ENCODE measurements at regions not wholly inside any gene's neighbourhood (a gene's known extent, or its start where the extent isn't known, plus 50 kb on each side); places are given as distances from the start of the nearest gene placed in this dataset.
A peak's percentile ranks its signal among the peaks of the same experiment; 100 is the strongest.

GRCh38 chr18:2402084-2402483 lies 169.2 kb downstream of the METTL4 start:
- H3K9me3 ChIP-seq (ENCODE audit: control insufficient read depth in 4 of 4, low read length in 3 of 4) = no peaks in the 10 kb centered on the region
- TF ChIP-seq NR2F2 (IDR thresholded peaks at IDR 0.05) = no peak
- TF ChIP-seq YY1 (IDR thresholded peaks at IDR 0.05) = no peak
- no peak for TF ChIP-seq FOXA2 (IDR thresholded peaks at IDR 0.05)
- TF ChIP-seq RXRA (IDR thresholded peaks at IDR 0.05) = no peak
- no peaks in the 10 kb centered on the region for H3K36me3 ChIP-seq (ENCODE audit: control insufficient read depth in 4 of 4, insufficient read depth in 3 of 4, low read depth in 1 of 4, low read length in 3 of 4)
- no peaks in the 10 kb centered on the region for H3K27me3 ChIP-seq (ENCODE audit: control insufficient read depth in 4 of 4, insufficient read depth in 4 of 4, low read length in 3 of 4)
- WGBS = 87% methylated on average over 1 of the region's 1 CpG
- peaks cover 0 to 5% (median 3%) of the 10 kb centered on the region in 4 donors for H3K4me1 ChIP-seq (ENCODE audit: control insufficient read depth in 4 of 4, insufficient read depth in 4 of 4, low read length in 3 of 4)
- no peak overlapping the region for H3K27ac ChIP-seq (ENCODE audit: low read depth in 1 of 2, low read length in 2 of 2)
- no peak overlapping the region for H3K9ac ChIP-seq (ENCODE audit: low read depth in 1 of 2, low read length in 2 of 2)
- DNase-seq (ENCODE audit: low spot score) = no peak
- no peak overlapping the region for H3K4me3 ChIP-seq (ENCODE audit: low read depth in 1 of 3, low read length in 3 of 3)

DNA sequence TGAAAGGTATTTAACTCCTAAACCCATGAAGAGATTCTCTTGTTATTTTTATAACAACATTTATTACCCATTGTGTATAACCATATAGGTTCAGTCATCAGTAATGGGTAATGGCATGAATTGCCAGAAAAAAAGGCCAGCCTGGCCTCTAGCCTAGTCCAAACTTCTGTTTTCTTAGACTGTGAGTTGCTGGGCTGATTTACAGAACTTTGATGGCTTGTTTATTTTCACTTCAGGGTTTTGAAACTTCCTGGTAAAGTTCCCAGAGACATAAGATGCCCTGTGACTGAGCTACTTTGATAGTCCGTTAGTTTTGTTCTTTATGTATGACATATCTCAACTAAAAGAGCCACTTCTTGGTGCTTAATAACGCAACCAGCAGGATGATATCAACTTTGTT lies 164.8 kb downstream of the METTL4 start:
- Histone ChIP-seq H3K27me3 (ENCODE audit: control insufficient read depth in 4 of 4, insufficient read depth in 4 of 4, low read length in 3 of 4) (no peaks in the 10 kb centered on the region), H3K36me3 (ENCODE audit: control insufficient read depth in 4 of 4, insufficient read depth in 3 of 4, low read depth in 1 of 4, low read length in 3 of 4) (no peaks in the 10 kb centered on the region), H3K9me3 (ENCODE audit: control insufficient read depth in 4 of 4, low read length in 3 of 4) (no peaks in the 10 kb centered on the region), H3K4me1 (ENCODE audit: control insufficient read depth in 4 of 4, insufficient read depth in 4 of 4, low read length in 3 of 4) (peaks cover 0 to 5% (median 3%) of the 10 kb centered on the region in 4 donors), H3K9ac (ENCODE audit: low read depth in 1 of 2, low read length in 2 of 2) (no peak overlapping the region), H3K4me3 (ENCODE audit: low read depth in 1 of 3, low read length in 3 of 3) (no peak overlapping the region), H3K27ac (ENCODE audit: low read depth in 1 of 2, low read length in 2 of 2) (no peak overlapping the region)
- no peak for DNase-seq (ENCODE audit: low spot score)
- 44% methylated on average over 2 of the region's 2 CpGs for WGBS
- TF ChIP-seq TAF1 (conservative IDR thresholded peaks at IDR 0.05) (no peak), SP1 (IDR thresholded peaks at IDR 0.05) (no peak), FOXA1 (IDR thresholded peaks at IDR 0.05) (peak; percentile 20), HNF4A (conservative IDR thresholded peaks at IDR 0.05) (peak; percentile 12 to 70), REST (IDR thresholded peaks at IDR 0.05) (no peak), FOXA2 (IDR thresholded peaks at IDR 0.05) (peak; percentile 44), GABPA (IDR thresholded peaks at IDR 0.05 in 1 of 2, conservative IDR thresholded peaks at IDR 0.05 in 1 of 2) (peak in 1 of 2 donors; percentile 20), NR2F2 (IDR thresholded peaks at IDR 0.05) (no peak), JUND (IDR thresholded peaks at IDR 0.05) (peak in 1 of 2 donors; percentile 39), HNF4G (IDR thresholded peaks at IDR 0.05) (no peak), EGR1 (IDR thresholded peaks at IDR 0.05; ENCODE audit: low read depth in 2 of 2) (no peak), RAD21 (IDR thresholded peaks at IDR 0.05) (peak in 1 of 2 donors; percentile 33), RXRA (IDR thresholded peaks at IDR 0.05) (peak in 1 of 2 donors; percentile 58), YY1 (IDR thresholded peaks at IDR 0.05) (peak; percentile 27)
- TF ChIP-seq, protein P1, sequence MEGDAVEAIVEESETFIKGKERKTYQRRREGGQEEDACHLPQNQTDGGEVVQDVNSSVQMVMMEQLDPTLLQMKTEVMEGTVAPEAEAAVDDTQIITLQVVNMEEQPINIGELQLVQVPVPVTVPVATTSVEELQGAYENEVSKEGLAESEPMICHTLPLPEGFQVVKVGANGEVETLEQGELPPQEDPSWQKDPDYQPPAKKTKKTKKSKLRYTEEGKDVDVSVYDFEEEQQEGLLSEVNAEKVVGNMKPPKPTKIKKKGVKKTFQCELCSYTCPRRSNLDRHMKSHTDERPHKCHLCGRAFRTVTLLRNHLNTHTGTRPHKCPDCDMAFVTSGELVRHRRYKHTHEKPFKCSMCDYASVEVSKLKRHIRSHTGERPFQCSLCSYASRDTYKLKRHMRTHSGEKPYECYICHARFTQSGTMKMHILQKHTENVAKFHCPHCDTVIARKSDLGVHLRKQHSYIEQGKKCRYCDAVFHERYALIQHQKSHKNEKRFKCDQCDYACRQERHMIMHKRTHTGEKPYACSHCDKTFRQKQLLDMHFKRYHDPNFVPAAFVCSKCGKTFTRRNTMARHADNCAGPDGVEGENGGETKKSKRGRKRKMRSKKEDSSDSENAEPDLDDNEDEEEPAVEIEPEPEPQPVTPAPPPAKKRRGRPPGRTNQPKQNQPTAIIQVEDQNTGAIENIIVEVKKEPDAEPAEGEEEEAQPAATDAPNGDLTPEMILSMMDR (IDR thresholded peaks at IDR 0.05; ENCODE audit: low read depth, low read length, missing input control) = no peak
- TF ChIP-seq, protein P2, sequence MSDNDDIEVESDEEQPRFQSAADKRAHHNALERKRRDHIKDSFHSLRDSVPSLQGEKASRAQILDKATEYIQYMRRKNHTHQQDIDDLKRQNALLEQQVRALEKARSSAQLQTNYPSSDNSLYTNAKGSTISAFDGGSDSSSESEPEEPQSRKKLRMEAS (IDR thresholded peaks at IDR 0.05) = no peak
- TF ChIP-seq, protein P3, sequence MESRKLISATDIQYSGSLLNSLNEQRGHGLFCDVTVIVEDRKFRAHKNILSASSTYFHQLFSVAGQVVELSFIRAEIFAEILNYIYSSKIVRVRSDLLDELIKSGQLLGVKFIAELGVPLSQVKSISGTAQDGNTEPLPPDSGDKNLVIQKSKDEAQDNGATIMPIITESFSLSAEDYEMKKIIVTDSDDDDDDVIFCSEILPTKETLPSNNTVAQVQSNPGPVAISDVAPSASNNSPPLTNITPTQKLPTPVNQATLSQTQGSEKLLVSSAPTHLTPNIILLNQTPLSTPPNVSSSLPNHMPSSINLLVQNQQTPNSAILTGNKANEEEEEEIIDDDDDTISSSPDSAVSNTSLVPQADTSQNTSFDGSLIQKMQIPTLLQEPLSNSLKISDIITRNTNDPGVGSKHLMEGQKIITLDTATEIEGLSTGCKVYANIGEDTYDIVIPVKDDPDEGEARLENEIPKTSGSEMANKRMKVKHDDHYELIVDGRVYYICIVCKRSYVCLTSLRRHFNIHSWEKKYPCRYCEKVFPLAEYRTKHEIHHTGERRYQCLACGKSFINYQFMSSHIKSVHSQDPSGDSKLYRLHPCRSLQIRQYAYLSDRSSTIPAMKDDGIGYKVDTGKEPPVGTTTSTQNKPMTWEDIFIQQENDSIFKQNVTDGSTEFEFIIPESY (IDR thresholded peaks at IDR 0.05) = no peak
- TF ChIP-seq, protein P4, sequence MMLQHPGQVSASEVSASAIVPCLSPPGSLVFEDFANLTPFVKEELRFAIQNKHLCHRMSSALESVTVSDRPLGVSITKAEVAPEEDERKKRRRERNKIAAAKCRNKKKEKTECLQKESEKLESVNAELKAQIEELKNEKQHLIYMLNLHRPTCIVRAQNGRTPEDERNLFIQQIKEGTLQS (IDR thresholded peaks at IDR 0.05) = no peak
